GM23338 (cell line): ENCODE measurements at regions not wholly inside any gene's neighbourhood (a gene's known extent, or its start where the extent isn't known, plus 50 kb on each side); places are given as distances from the start of the nearest gene placed in this dataset.

ENCODE experiments used
- ATAC-seq: fragments of 200-7000 bp; cut with Tn5 transposase; 3 replicates; pipeline ENCODE4 v1.9.1; 2020
- DNase-seq: peaks from one replicate; pipeline ENCODE4 v3.0.0-alpha.2; 2015; ENCODE audit warnings: low spot score
- H2AFZ ChIP-seq: fragments of 200-600 bp; sonication (generic); 2 replicates; pipeline ENCODE4 v1.8.0; 2016; ENCODE audit warnings: antibody characterized with exemption, mild to moderate bottlenecking, moderate library complexity
- H3F3A ChIP-seq: fragments of 200-600 bp; sonication (generic); replicated peaks from 2 replicates; pipeline ENCODE4 v1.8.0; 2017; ENCODE audit warnings: antibody characterized with exemption, mixed run types, low read depth
- H3K27ac ChIP-seq: fragments of 200-600 bp; sonication (generic); 2 replicates; pipeline ENCODE4 v1.6.1; 2016; ENCODE audit warnings: low read depth
- H3K27me3 ChIP-seq: fragments of 200-600 bp; sonication (generic); 2 replicates; pipeline ENCODE4 v1.8.0; 2016; ENCODE audit warnings: mild to moderate bottlenecking, mixed run types, moderate library complexity; ENCODE audit not compliant: insufficient read depth
- H3K36me3 ChIP-seq: fragments of 200-600 bp; sonication (generic); 2 replicates; pipeline ENCODE4 v1.8.0; 2016; ENCODE audit warnings: mild to moderate bottlenecking; ENCODE audit not compliant: insufficient read depth
- H3K4me1 ChIP-seq: fragments of 200-600 bp; sonication (generic); 2 replicates; pipeline ENCODE4 v1.8.0; 2016; ENCODE audit warnings: mild to moderate bottlenecking, moderate library complexity; ENCODE audit not compliant: insufficient read depth
- H3K4me2 ChIP-seq: fragments of 200-600 bp; sonication (generic); 2 replicates; pipeline ENCODE4 v1.7.1; 2017; ENCODE audit warnings: mixed run types
- H3K4me3 ChIP-seq: fragments of 200-600 bp; sonication (generic); 2 replicates; pipeline ENCODE4 v1.6.1; 2016; ENCODE audit warnings: mixed run types
- H3K79me2 ChIP-seq: fragments of 200-600 bp; sonication (generic); replicated peaks from 2 replicates; pipeline ENCODE4 v1.8.0; 2017; ENCODE audit warnings: mild to moderate bottlenecking; ENCODE audit not compliant: insufficient read depth
- H3K9me2 ChIP-seq: fragments of 200-600 bp; sonication (generic); 2 replicates; pipeline ENCODE4 v1.8.0; 2017; ENCODE audit not compliant: insufficient read depth
- H4K20me1 ChIP-seq: fragments of 200-600 bp; sonication (generic); replicated peaks from 2 replicates; pipeline ENCODE4 v1.8.0; 2017; ENCODE audit warnings: mild to moderate bottlenecking; ENCODE audit not compliant: insufficient read depth
- H3K27ac Mint-ChIP-seq: 2 replicates; pipeline ENCODE4 v1.8.0; 2020; ENCODE audit warnings: inconsistent platforms, mild to moderate bottlenecking, moderate library complexity, mixed read lengths
- H3K27me3 Mint-ChIP-seq: 3 replicates; pipeline ENCODE4 v1.8.0; 2022; ENCODE audit warnings: low read depth, mild to moderate bottlenecking, moderate library complexity, mixed read lengths, inconsistent platforms; ENCODE audit not compliant: insufficient read depth, poor library complexity
- H3K36me3 Mint-ChIP-seq: 3 replicates; pipeline ENCODE4 v1.8.0; 2021; ENCODE audit warnings: low read depth, mild to moderate bottlenecking, inconsistent platforms, moderate library complexity, mixed read lengths
- H3K4me1 Mint-ChIP-seq: 3 replicates; pipeline ENCODE4 v1.8.0; 2020; ENCODE audit warnings: mild to moderate bottlenecking, inconsistent platforms, mixed read lengths
- H3K4me3 Mint-ChIP-seq: 3 replicates; pipeline ENCODE4 v1.8.0; 2021; ENCODE audit warnings: moderate library complexity, mild to moderate bottlenecking, inconsistent platforms, mixed read lengths
- H3K9me3 Mint-ChIP-seq: 3 replicates; pipeline ENCODE4 v1.8.0; 2020; ENCODE audit warnings: moderate library complexity, mild to moderate bottlenecking, inconsistent platforms, mixed read lengths
- CREB1 ChIP-seq: fragments of 250-450 bp; sonication (Bioruptor Pico); IDR thresholded peaks from 2 replicates; pipeline ENCODE4 v1.5.0; 2020; ENCODE audit warnings: low read depth, mild to moderate bottlenecking, moderate library complexity
- EZH2 ChIP-seq: fragments of 200-600 bp; sonication (generic); IDR thresholded peaks from one replicate; pipeline ENCODE4 v1.8.0; 2017; ENCODE audit warnings: antibody characterized with exemption, mild to moderate bottlenecking, low read depth; ENCODE audit not compliant: unreplicated experiment
- EZH2phosphoT487 ChIP-seq: fragments of 200-600 bp; sonication (generic); IDR thresholded peaks from one replicate; pipeline ENCODE4 v1.8.1; 2018; ENCODE audit warnings: antibody characterized with exemption; ENCODE audit not compliant: unreplicated experiment
- JUNB ChIP-seq: IDR thresholded peaks from one replicate; pipeline ENCODE4 v1.6.1; 2016; ENCODE audit warnings: antibody characterized with exemption; ENCODE audit not compliant: unreplicated experiment
- NANOG ChIP-seq: IDR thresholded peaks from 2 replicates; pipeline ENCODE4 v1.6.1; 2016; ENCODE audit warnings: antibody characterized with exemption, borderline replicate concordance
- POLR2AphosphoS5 ChIP-seq: IDR thresholded peaks from 2 replicates; pipeline ENCODE4 v1.6.1; 2016; ENCODE audit warnings: antibody characterized with exemption, low read depth
- STAT1 ChIP-seq: IDR thresholded peaks from one replicate; pipeline ENCODE4 v1.6.1; 2016; ENCODE audit warnings: antibody characterized with exemption; ENCODE audit not compliant: unreplicated experiment
- ZNF114 ChIP-seq: fragments of 250-450 bp; sonication (Bioruptor Pico); IDR thresholded peaks from 2 replicates; pipeline ENCODE4 v1.5.0; 2020; ENCODE audit warnings: mild to moderate bottlenecking, moderate library complexity
- ZNF331 ChIP-seq: fragments of 250-450 bp; sonication (Bioruptor Pico); IDR thresholded peaks from 2 replicates; pipeline ENCODE4 v1.5.0; 2020; ENCODE audit warnings: low read depth, mild to moderate bottlenecking, moderate library complexity
- TF ChIP-seq, protein P1 (sequence below), 2 experiments: fragments of 200-600 bp in 1 of 2; sonication (generic) in 1 of 2; conservative IDR thresholded peaks; 2 replicates each; pipeline versions ENCODE4 v1.5.1 to v1.6.1; 2016 to 2017; ENCODE audit warnings: antibody characterized with exemption in 2 of 2, low read depth in 2 of 2, mild to moderate bottlenecking in 2 of 2, moderate library complexity in 1 of 2
- TF ChIP-seq, protein P2 (sequence below): IDR thresholded peaks from one replicate; pipeline ENCODE4 v1.6.1; 2018; ENCODE audit warnings: antibody characterized with exemption; ENCODE audit not compliant: unreplicated experiment
- TF ChIP-seq, protein P3 (sequence below): fragments of 250-450 bp; sonication (Bioruptor Pico); IDR thresholded peaks from 2 replicates; pipeline ENCODE4 v1.5.0; 2020; ENCODE audit warnings: mild to moderate bottlenecking, moderate library complexity

DNA sequence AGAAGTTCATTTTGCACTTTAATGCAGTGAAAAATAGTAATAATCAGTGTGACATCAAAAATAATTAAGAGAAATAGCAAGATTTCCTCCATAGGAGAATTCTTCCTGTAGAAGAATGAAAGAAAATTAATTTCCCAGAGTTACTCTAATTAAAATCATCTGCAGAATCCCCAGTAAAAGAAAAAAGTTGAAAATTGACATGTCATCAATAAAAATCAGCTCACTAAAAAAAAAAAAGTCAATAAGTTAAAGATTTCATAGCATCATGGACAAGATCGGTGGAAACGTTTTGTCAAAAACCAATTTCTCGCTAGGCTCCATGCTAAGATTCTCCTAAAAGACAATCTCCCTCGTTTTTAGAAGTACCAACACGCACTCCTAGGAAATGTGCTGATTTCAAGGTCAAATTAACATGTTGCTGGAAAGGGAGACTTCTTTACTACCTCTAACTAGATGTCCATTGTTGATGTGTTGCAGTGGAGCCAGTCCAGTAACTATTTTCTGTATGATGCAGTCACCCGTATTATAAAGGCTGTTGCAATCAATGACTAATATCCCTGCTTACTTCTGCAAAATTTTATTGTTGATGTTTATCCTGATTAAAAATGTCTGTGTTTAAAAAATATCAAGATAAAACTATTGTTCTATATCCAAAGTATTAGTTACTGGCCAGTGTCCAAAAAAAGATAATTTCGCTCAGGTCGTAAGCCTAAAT is 591.9 kb upstream of the MGMT start:
- Histone ChIP-seq H3F3A (no peaks in the 10 kb centered on the region), H3K4me3 (no peak overlapping the region), H4K20me1 (no peaks in the 10 kb centered on the region), H3K4me1 (no peaks in the 10 kb centered on the region), H3K9me2 (peaks cover 7% of the 10 kb centered on the region; the same call in 1 of the 2 replicates), H3K79me2 (no peaks in the 10 kb centered on the region), H3K36me3 (no peaks in the 10 kb centered on the region), H3K27me3 (no peaks in the 10 kb centered on the region), H2AFZ (no peak overlapping the region), H3K4me2 (no peak overlapping the region), H3K27ac (no peak overlapping the region)
- no peak for DNase-seq
- H3K4me1 Mint-ChIP-seq, result no peaks in the 10 kb centered on the region
- no peak for ATAC-seq
- H3K9me3 Mint-ChIP-seq, result no peaks in the 10 kb centered on the region; the same call in 1 of the 3 replicates
- peaks cover 2% of the 10 kb centered on the region for H3K27me3 Mint-ChIP-seq
- no peak overlapping the region for H3K4me3 Mint-ChIP-seq
- no peak overlapping the region for H3K27ac Mint-ChIP-seq
- no peak for TF ChIP-seq POLR2AphosphoS5
- TF ChIP-seq NANOG, result no peak
- TF ChIP-seq EZH2, result no peak
- TF ChIP-seq ZNF114 (CRISPR knock-in tag), result no peak
- no peak for TF ChIP-seq STAT1
- TF ChIP-seq, protein P1, sequence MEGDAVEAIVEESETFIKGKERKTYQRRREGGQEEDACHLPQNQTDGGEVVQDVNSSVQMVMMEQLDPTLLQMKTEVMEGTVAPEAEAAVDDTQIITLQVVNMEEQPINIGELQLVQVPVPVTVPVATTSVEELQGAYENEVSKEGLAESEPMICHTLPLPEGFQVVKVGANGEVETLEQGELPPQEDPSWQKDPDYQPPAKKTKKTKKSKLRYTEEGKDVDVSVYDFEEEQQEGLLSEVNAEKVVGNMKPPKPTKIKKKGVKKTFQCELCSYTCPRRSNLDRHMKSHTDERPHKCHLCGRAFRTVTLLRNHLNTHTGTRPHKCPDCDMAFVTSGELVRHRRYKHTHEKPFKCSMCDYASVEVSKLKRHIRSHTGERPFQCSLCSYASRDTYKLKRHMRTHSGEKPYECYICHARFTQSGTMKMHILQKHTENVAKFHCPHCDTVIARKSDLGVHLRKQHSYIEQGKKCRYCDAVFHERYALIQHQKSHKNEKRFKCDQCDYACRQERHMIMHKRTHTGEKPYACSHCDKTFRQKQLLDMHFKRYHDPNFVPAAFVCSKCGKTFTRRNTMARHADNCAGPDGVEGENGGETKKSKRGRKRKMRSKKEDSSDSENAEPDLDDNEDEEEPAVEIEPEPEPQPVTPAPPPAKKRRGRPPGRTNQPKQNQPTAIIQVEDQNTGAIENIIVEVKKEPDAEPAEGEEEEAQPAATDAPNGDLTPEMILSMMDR (conservative IDR thresholded peaks at IDR 0.05; ENCODE audit: low read depth in 2 of 2), result no peak
- no peak for TF ChIP-seq JUNB
- TF ChIP-seq, protein P2, sequence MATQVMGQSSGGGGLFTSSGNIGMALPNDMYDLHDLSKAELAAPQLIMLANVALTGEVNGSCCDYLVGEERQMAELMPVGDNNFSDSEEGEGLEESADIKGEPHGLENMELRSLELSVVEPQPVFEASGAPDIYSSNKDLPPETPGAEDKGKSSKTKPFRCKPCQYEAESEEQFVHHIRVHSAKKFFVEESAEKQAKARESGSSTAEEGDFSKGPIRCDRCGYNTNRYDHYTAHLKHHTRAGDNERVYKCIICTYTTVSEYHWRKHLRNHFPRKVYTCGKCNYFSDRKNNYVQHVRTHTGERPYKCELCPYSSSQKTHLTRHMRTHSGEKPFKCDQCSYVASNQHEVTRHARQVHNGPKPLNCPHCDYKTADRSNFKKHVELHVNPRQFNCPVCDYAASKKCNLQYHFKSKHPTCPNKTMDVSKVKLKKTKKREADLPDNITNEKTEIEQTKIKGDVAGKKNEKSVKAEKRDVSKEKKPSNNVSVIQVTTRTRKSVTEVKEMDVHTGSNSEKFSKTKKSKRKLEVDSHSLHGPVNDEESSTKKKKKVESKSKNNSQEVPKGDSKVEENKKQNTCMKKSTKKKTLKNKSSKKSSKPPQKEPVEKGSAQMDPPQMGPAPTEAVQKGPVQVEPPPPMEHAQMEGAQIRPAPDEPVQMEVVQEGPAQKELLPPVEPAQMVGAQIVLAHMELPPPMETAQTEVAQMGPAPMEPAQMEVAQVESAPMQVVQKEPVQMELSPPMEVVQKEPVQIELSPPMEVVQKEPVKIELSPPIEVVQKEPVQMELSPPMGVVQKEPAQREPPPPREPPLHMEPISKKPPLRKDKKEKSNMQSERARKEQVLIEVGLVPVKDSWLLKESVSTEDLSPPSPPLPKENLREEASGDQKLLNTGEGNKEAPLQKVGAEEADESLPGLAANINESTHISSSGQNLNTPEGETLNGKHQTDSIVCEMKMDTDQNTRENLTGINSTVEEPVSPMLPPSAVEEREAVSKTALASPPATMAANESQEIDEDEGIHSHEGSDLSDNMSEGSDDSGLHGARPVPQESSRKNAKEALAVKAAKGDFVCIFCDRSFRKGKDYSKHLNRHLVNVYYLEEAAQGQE, result no peak
- TF ChIP-seq, protein P3, sequence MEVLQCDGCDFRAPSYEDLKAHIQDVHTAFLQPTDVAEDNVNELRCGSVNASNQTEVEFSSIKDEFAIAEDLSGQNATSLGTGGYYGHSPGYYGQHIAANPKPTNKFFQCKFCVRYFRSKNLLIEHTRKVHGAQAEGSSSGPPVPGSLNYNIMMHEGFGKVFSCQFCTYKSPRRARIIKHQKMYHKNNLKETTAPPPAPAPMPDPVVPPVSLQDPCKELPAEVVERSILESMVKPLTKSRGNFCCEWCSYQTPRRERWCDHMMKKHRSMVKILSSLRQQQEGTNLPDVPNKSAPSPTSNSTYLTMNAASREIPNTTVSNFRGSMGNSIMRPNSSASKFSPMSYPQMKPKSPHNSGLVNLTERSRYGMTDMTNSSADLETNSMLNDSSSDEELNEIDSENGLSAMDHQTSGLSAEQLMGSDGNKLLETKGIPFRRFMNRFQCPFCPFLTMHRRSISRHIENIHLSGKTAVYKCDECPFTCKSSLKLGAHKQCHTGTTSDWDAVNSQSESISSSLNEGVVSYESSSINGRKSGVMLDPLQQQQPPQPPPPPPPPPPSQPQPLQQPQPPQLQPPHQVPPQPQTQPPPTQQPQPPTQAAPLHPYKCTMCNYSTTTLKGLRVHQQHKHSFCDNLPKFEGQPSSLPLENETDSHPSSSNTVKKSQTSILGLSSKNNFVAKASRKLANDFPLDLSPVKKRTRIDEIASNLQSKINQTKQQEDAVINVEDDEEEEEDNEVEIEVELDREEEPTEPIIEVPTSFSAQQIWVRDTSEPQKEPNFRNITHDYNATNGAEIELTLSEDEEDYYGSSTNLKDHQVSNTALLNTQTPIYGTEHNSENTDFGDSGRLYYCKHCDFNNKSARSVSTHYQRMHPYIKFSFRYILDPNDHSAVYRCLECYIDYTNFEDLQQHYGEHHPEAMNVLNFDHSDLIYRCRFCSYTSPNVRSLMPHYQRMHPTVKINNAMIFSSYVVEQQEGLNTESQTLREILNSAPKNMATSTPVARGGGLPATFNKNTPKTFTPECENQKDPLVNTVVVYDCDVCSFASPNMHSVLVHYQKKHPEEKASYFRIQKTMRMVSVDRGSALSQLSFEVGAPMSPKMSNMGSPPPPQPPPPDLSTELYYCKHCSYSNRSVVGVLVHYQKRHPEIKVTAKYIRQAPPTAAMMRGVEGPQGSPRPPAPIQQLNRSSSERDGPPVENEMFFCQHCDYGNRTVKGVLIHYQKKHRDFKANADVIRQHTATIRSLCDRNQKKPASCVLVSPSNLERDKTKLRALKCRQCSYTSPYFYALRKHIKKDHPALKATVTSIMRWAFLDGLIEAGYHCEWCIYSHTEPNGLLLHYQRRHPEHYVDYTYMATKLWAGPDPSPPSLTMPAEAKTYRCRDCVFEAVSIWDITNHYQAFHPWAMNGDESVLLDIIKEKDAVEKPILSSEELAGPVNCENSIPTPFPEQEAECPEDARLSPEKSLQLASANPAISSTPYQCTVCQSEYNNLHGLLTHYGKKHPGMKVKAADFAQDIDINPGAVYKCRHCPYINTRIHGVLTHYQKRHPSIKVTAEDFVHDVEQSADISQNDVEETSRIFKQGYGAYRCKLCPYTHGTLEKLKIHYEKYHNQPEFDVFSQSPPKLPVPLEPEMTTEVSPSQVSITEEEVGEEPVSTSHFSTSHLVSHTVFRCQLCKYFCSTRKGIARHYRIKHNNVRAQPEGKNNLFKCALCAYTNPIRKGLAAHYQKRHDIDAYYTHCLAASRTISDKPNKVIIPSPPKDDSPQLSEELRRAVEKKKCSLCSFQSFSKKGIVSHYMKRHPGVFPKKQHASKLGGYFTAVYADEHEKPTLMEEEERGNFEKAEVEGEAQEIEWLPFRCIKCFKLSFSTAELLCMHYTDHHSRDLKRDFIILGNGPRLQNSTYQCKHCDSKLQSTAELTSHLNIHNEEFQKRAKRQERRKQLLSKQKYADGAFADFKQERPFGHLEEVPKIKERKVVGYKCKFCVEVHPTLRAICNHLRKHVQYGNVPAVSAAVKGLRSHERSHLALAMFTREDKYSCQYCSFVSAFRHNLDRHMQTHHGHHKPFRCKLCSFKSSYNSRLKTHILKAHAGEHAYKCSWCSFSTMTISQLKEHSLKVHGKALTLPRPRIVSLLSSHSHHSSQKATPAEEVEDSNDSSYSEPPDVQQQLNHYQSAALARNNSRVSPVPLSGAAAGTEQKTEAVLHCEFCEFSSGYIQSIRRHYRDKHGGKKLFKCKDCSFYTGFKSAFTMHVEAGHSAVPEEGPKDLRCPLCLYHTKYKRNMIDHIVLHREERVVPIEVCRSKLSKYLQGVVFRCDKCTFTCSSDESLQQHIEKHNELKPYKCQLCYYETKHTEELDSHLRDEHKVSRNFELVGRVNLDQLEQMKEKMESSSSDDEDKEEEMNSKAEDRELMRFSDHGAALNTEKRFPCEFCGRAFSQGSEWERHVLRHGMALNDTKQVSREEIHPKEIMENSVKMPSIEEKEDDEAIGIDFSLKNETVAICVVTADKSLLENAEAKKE (CRISPR knock-in tag), result no peak
- TF ChIP-seq CREB1 (CRISPR knock-in tag), result no peak
- TF ChIP-seq EZH2phosphoT487, result no peak
- no peak for TF ChIP-seq ZNF331 (CRISPR knock-in tag)
- no peaks in the 10 kb centered on the region for H3K36me3 Mint-ChIP-seq
